ENCODE measurements at regions not wholly inside any gene's neighbourhood (a gene's known extent, or its start where the extent isn't known, plus 50 kb on each side); places are given as distances from the start of the nearest gene placed in this dataset.

DNA sequence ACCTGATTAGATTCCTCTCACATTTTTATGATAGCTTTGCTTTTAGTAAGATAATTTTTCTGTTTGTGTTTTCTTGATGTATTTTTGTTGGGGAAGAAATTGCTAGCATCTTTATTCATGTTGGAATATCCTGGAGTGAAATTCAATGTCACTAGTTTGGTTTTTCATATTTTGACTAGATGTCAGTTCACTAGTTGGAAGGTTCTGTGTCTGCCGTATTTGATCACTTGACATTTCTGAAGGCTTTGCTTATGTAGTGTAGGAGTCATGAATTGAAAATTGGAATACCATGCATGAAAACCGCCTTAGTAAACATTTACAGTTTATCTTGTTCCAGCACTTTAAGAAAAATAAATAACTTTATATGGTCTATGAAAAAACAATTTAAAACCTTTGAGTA lies 348.4 kb downstream of the AASDHPPT start:
- Histone ChIP-seq H3K27ac (ENCODE audit: insufficient read depth, low read depth, low read length) (no peak overlapping the region), H3K36me3 (ENCODE audit: control insufficient read depth in 2 of 2, extremely low read depth in 1 of 2, insufficient read depth in 2 of 2, low read length in 2 of 2) (no peaks in the 10 kb centered on the region), H3K9me1 (replicated peaks; ENCODE audit: control insufficient read depth, extremely low read depth, insufficient read depth, low read length) (no peaks in the 10 kb centered on the region), H3K4me1 (ENCODE audit: control insufficient read depth, extremely low read depth, insufficient read depth, low read length) (no peaks in the 10 kb centered on the region), H3K9ac (replicated peaks; ENCODE audit: extremely low read depth, insufficient read depth, low read length) (no peak overlapping the region), H2AFZ (ENCODE audit: low read depth, low read length) (no peak overlapping the region), H4K20me1 (replicated peaks; ENCODE audit: control insufficient read depth, extremely low read depth, insufficient read depth, low read length) (no peaks in the 10 kb centered on the region), H3K27me3 (ENCODE audit: control insufficient read depth in 2 of 2, insufficient read depth in 2 of 2, low read length in 2 of 2) (no peaks in the 10 kb centered on the region), H3K4me3 (replicated peaks in 1 of 3; ENCODE audit: insufficient read depth in 1 of 3, low read depth in 1 of 3, low read length in 3 of 3) (no peak overlapping the region), H3K4me2 (ENCODE audit: insufficient read depth, low read length) (no peak overlapping the region), H3K9me3 (replicated peaks; ENCODE audit: control insufficient read depth, insufficient read depth, low read length) (no peaks in the 10 kb centered on the region), H3K79me2 (ENCODE audit: control insufficient read depth, insufficient read depth, low read length) (no peaks in the 10 kb centered on the region)
- intact Hi-C loops (cut with micrococcal nuclease) (no loop called here), dilution Hi-C loops (cut with MboI; ENCODE audit: extremely low pct_ligation_motif_present, low sequenced_read_pairs) (no loop called here)
- FAIRE-seq, result no peak
- no TSS peak for BruUV-seq (replicated peaks)
- CTCF ChIA-PET, result no interaction called here
- POLR2A ChIA-PET, result no interaction called here
- DNase-seq (ENCODE audit: low read depth, low spot score), result no peak
- TF ChIP-seq EZH2 (IDR thresholded peaks at IDR 0.05; ENCODE audit: borderline replicate concordance, low read depth, low read length, severe bottlenecking) (no peak), POLR2A (IDR thresholded peaks at IDR 0.05; ENCODE audit: low read depth, low read length) (no peak), JUN (IDR thresholded peaks at IDR 0.05; ENCODE audit: borderline replicate concordance, insufficient read depth, insufficient read length, low read depth) (no peak), GATA2 (IDR thresholded peaks at IDR 0.05; ENCODE audit: insufficient read depth, insufficient read length, low read depth, low read length) (no peak), CTCF (IDR thresholded peaks at IDR 0.05; ENCODE audit: extremely low read depth in 1 of 2, insufficient read depth in 1 of 2, low read depth in 1 of 2, low read length in 2 of 2) (no peak), FOS (IDR thresholded peaks at IDR 0.05; ENCODE audit: borderline replicate concordance, insufficient read depth, low read length) (no peak), POLR2AphosphoS5 (IDR thresholded peaks at IDR 0.05; ENCODE audit: insufficient read depth, low read depth, low read length) (no peak), MYC (IDR thresholded peaks at IDR 0.05; ENCODE audit: low read depth, low read length) (no peak)
- TF ChIP-seq, protein P1, sequence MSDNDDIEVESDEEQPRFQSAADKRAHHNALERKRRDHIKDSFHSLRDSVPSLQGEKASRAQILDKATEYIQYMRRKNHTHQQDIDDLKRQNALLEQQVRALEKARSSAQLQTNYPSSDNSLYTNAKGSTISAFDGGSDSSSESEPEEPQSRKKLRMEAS (IDR thresholded peaks at IDR 0.05; ENCODE audit: insufficient read depth, insufficient read length), result no peak

Data from endothelial cell of umbilical vein (primary cell).